ENCODE measurements at regions not wholly inside any gene's neighbourhood (a gene's known extent, or its start where the extent isn't known, plus 50 kb on each side); places are given as distances from the start of the nearest gene placed in this dataset.
"Not testable (repeated sequence)": the region's sequence is repeated elsewhere in the genome, so short reads cannot be mapped to it uniquely, and the experiment has no call there.

DNA sequence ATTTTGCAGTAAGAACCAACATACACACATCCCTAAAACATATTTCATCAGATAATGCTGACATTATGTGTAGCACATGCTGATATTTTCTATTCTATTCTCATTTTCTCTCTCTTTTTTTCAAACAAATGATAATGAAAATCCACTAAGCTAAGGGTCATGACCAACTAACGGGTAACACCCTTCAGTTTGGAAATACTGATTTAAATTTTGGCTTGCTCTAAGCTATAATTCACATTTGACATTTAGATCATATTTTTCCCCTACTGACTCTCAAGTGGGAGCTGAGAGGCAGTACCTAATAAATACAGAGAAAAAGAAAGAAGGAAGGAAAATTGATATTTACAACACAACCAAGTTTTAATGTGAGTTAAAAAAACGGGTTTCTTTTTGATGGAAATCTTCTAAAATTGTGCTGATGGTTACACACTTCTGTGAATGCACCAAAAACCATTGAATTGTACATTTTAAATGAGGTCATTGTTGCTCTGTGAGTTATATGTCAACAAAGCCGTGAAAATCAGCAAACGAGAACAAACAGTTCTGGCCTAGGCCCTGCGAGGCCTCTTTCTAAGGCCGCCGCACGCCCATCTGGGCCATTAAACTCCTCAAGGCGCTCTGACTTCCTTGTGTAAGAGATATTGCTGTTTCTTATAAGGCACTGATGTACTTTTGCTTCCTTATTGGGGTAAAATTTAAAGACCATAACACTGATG lies 124.2 kb downstream of the GALR1 start:
- no peak for DNase-seq (ENCODE audit: low spot score)

DNA sequence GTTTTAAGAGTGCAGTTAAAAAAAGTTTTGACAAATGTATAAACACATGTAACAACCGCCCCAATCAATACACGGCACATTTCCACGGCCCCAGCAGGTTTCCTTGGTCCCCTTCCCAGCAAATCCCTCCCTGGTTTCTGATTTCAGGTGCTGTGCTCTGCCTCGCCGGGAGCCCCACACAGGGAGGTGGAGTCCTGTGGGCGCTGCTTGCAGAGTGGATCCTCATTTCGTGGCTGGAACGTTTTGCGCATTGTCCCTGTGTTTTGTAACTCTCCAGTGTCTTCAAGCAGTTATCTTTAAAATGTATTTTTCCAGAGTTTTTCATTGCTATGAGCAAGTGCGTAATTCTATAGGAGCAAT lies 124.8 kb downstream of the GALR1 start:
- no peak for DNase-seq (ENCODE audit: low spot score)

DNA sequence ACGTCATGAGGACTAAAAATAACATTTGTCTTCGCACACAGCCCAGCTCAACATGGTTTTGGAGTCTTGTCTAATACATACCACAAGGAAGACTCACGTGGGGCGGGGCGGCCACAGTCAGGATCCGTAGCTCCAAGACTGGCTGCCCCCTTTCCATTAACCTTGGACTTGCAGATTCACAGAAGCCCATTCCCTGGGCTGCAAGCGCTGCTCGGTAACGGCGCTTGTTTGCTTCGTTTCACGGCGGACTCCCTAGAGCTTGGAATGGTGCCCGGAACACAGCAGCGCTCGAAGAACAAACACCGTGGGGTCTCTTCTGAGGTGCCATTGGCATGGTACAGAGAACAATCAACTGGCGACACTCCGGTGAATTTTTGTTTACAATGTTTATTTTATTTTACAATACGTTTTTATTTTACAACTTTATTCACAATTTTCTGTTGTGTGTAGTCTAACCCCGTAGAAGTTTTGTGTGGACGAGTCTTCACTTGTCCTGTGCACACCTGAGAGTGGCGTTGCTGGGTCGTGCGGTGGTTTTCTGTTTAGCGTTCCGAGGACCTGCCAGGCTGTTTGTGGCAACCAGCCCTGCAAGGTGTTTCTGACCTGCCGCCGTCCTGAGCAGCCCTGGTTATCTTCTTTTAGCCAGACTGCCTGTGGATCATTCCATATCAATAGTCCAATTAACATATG lies 126.5 kb downstream of the GALR1 start:
- DNase-seq (ENCODE audit: low spot score), result no peak

DNA sequence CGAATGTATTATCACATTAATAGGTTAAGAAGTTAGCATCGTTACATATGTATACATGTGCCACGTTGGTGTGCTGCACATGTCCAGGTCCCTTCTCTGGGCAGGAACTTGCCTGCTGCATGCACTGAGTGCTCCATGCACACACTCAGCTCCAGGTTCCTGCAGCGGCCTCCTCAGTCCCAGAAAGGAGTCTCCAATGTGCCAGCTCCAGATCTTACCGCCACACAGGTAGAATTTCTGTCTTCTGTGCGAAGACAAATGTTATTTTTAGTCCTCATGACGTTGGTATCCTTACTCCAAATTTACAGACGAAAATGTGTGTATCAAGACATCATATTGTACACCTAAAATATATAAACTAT lies 127.1 kb downstream of the GALR1 start:
- DNase-seq (ENCODE audit: low spot score), result no peak

DNA sequence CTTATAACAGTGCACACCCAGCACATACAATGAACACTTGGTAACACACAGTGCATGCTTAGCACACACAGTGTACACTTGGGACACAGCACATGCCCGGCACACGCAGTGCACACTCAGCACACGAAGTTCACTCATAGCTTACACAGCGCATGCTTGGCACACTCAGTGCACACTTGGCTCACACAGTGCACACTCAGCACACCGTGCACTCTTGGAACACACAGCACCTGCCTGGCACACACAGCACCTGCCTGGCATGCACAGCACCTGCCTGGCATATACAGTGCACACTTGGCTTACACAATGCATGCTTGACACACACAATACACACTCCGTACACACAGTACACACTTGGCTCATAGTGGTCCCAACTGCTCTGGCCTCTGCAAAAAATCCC lies 128.2 kb downstream of the GALR1 start:
- no peak for DNase-seq (ENCODE audit: low spot score)

DNA sequence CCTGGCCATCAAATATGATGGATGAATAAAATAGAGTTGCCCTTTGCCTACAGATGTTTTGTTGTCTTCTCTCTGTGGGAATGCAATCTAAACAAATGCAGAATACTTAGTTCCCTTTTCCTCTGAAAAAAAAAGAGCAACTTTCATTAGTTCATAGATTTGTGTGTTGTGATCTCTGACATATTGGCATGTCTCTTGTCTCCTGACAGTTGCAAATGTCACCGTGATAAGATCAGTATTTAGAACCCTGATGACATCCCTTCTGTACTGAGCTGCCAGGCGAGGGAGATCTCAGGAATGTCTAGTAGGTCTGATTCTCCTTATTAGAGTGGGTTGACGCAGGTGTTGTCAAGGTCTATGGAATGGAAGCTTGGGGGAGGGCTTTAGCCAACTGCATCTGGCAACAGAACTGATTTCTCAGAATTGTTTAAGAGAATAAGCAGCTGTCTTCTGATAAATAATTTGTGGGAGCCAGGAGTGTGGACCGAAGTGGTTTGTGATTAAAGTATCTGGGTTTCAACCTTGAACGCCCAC lies 130.4 kb downstream of the GALR1 start:
- DNase-seq (ENCODE audit: low spot score), result no peak

DNA sequence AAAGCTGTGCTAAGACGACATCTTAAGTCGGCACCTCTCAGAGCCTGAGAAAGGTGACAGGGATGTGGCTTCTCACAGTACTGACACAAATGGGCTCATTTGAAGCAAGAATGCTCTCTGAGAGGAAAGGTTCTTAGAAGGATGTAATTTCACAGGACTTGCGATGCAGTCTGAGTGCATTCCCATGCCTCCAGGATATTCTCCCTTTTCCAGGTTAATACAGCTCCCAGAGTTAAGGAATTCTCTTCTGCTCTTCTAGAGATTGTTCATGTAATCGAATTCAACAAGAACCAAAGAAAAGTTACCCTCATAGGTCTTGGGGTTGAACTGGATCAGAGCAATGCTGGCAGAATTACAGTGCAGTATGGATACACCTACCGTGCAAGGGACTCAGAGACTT lies 131.0 kb downstream of the GALR1 start:
- DNase-seq (ENCODE audit: low spot score), result no peak

DNA sequence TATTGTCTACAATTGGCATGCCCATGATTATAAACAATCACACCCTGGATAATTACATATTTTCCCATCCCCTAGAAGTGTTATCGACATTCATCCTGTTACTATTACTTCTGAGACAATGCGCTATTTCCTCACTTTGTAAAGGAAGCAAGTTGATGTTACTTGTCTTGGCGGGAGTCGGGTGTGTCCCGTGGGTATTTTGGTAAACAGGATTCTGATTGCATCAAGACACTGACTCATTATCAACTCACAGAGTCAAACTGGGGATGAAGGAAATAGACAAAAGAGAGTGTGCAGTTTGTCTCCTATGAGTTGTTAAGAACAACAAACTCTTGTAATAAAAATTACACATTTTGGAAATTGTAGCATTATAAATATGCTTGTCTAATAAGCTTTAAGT lies 142.7 kb downstream of the GALR1 start:
- no peak for DNase-seq (ENCODE audit: low spot score)

DNA sequence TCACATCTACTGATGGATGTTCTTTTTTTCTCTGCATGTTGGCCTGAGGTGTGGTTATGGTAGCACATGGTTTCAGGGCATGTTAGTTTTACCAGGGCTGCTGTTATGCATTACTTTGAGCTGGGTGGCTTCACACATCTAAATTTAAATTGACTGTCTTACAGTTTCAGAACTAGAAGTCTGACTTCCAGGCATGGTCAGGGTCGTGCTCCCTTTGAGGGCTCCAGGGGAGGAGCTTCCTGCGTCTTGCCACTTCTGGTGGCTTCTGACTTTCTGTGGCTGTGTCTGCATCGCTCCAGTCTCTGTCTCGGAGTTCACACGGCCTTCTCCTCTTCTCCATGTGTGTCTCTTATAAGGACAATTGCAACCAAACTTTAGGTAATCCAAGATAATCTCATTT lies 143.9 kb downstream of the GALR1 start:
- DNase-seq (ENCODE audit: low spot score), result no peak

DNA sequence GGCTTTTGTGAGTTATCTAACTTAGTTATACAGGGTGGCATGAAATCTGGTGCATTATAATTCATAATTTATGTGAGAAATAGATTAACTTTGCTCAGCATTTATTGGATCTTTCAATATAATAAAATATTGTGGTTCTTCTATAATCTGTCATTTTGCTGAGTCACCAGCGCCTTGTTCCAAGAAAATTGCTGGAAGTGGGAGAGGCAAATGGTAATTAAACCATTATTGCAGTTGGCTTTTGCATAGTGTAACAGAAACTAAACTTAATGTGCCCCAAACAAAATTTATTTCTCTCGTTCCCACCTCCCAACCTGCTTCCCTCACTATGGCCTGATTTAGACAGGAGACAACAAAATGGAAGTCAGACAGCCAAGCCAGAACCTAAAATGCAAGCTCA lies 146.3 kb downstream of the GALR1 start:
- no peak for DNase-seq (ENCODE audit: low spot score)

DNA sequence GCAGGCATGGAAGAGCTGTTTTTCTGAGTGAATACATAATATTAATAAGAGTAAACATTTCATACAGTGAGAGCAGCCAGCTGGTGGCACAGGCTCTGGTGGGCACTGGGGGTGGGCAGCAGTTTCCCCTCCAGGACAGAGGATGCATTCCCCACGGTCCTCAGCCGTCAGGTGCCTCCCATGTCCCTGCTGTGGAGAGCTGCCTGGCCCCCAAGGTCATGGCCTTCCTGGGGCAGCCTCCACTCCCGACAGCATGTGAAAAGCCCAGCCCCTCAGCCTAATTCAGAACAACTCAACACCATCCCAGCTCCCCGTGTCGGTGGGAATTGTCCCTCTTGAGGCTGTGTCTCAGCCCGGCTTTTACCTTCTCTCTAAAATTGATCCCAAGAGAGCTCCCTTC lies 147.4 kb downstream of the GALR1 start:
- no peak for DNase-seq (ENCODE audit: low spot score)

DNA sequence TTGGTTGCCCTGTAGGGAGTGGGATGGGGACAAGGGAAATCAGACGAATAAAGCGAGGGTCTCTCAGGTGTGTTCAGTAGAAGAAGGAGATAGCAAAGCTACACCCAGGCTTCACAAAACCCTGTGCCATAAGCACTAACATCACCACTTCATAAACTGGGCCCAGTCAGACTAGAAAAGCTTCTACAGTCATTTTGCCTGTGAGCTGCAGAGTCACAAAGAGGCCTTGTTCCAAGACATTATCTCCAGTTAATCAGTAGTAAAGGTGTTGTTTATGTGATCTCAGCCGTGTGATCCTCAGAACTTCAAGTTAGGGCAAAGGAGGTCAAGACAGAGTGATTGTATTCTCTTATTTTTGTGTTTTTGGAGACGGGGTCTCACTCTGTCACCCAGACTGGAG lies 148.0 kb downstream of the GALR1 start:
- DNase-seq (ENCODE audit: low spot score), result no peak

DNA sequence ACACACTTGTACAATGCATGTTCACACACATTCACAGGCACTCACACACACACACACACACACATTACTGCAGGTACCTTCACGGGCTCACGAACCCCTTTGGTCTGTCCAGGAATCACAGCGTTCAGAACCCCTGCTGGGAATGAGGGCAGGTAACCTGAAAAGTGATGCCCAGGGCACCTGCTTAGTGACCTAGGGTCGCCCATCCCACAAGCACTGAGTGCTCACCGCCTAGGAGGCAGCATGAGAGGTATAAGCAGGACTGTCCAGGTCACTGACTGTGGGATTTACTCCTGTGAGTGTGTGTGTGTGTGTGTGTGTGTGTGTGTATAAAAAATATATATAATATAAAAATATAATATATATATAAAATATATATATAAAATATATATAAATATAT lies 150.9 kb downstream of the GALR1 start:
- no peak for DNase-seq (ENCODE audit: low spot score)

DNA sequence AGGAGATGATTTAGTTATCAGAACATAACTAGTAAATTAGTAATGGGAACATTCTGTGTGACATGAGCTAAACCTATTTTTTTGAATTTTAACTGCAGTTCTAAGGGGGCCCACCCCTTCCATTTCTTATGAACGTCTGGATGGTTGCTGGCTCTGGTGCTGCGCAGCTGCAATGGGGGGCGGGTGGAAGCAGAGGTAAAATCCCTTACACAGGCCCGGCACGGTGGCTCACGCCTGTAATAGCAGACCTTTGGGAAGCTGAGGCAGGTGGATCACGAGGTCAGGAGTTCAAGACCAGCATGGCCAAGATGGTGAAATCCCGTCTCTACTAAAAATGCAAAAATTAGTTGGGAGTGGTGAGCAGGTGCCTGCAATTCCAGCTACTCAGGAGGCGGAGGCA lies 151.5 kb downstream of the GALR1 start:
- DNase-seq (ENCODE audit: low spot score), result no peak

DNA sequence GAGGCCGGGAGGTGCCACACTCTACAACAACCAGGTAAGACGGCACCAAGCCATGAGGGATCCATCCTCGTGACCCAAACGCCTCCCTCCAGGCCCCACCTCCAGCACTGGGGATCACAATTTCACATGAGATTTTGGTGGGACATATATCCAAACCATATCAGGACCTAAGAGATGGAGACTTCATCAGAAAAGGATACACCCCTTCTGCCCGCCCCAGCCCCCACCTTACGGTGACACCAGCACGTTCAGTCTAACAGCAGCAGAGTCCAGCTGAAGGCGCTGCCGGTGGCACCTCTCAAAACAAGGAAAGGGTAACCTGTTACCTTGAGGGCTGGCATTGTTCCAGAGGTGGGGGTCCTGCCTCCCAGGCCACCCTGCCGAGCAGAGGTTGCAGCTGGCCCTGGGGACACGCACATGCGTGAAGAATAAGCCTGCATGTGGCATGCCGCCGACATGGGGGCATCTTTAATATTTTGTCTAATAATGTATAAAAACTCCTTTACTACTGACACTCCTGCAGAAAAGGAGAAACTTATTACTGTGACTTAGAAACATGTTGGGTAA lies 154.4 kb downstream of the GALR1 start:
- DNase-seq (ENCODE audit: low spot score), result no peak

DNA sequence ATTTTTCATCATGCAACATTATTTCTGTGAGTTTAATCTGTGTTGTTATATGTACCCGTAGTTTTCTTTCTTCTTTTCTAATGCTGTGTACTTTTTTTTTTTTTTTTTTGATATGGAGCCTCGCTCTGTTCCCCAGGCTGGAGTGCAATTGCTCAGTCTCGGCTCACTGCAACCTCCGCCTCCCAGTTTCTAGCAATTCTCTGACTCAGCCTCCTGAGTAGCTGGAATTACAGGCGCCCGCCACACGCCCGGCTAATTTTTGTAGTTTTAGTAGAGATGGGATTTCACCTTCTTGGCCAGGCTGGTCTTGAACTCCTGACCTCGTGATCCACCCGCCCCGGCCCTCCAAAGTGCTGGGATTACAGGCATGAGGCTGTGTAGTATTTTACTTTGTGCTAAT lies 155.4 kb downstream of the GALR1 start:
- DNase-seq (ENCODE audit: low spot score), result no peak

DNA sequence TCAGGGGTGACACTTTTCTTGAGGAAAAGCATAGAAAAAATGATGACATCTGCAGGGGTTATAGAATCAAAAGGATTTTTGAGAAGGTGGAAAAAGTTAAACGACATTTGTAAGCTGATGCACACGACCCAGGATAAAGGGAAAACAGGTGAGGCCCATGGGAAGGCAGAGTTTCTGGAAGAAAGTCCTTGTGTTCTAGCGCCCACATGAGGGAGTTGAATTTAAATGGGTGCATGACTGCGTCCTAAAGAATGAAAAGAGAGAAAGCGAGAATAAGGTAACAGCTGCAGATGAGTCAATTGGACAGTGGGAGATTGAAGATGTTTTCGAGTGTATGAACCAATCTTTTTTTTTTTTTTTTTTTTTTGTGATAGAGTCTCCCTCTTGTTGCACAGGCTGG lies 158.1 kb downstream of the GALR1 start:
- DNase-seq (ENCODE audit: low spot score), result no peak

DNA sequence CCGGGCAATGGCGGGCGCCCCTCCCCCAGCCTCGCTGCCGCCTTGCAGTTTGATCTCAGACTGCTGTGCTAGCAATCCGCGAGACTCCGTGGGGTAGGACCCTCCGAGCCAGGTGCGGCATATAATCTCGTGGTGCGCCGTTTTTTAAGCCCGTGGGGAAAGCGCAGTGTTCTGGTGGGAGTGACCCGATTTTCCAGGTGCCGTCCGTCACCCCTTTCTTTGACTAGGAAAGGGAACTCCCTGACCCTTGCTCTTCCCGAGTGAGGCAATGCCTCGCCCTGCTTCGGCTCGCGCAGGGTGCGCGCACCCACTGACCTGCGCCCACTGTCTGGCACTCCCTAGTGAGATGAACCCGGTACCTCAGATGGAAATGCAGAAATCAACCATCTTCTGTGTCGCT lies 171.9 kb downstream of the GALR1 start:
- DNase-seq (ENCODE audit: low spot score), result not testable (repeated sequence)

DNA sequence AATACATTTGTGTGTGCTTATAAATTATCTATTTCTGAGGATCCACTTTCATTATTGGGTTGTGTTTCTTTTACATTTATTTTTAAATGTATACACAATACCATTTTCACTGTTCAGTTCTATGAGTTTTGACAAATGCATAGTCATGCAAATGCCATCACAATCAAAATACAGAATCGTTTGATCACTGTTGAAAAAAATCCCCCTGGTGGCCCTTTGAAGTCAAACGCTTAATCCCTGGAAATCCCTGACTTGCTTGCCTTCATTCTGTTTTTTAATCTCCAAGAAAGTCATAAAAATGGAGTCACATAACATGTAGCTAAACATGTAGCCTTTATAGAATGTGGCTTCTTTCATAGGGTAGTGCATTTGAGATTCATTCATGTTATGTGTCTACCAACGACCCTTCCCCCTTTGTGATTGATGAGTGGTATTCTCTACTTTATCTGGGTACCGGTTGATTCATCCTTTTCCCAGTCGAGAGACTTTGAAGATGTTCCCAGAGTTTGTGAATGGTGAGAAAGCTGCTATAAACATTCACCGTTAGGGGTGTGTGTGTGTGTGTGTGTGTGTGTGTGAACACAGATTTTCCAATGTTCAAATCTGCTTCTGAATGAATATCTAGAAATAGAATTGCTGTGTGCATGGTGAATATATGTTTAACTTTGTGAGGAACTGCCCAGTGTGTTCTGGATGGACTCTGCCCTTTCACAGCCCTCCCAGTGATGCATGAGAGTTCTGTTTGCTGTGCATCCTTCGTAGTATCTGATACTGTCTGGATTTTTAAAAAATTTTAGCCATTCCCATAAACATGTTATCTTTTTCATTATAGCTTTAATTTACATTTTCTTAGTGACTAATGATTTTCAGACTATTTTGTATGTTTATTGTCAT lies 173.6 kb downstream of the GALR1 start:
- no peak for DNase-seq (ENCODE audit: low spot score)

DNA sequence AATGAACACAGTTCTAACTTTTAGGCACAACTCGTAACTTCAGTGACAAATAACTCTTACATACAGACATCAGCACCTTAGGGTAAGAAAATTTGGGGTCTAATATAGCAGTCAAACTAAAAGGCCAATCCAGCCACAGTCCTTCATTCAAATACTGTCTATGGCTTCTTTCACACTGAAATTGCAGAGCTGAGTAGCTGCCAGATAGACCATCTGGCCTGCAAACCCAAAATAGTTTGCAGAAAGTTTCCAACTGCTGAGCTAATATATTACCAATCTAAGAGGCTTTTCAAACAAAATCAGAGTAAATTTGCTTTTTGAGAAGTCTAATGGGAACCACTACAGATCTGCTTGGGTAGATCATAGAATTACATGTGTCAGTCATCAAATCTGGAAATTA lies 183.4 kb downstream of the GALR1 start:
- DNase-seq (ENCODE audit: low spot score), result no peak

DNA sequence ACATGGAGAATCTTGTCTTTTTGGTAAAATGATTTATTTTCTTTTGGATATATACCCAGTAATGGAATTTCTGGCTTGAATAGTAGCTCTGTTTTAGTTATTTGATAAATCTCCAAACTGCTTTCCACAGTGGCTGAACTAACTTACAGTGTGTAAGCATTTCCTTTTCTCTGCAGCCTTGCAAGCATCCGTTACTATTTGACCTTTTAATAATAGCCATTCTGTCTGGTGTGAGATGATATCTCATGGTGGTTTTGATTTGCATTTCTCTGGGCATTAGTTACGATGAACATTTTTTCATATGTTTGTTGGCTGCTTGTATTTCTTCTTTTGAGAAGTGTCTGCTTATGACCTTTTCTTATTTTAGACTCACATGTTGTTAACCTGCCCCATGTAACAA lies 190.2 kb downstream of the GALR1 start:
- no peak for DNase-seq (ENCODE audit: low spot score)

DNA sequence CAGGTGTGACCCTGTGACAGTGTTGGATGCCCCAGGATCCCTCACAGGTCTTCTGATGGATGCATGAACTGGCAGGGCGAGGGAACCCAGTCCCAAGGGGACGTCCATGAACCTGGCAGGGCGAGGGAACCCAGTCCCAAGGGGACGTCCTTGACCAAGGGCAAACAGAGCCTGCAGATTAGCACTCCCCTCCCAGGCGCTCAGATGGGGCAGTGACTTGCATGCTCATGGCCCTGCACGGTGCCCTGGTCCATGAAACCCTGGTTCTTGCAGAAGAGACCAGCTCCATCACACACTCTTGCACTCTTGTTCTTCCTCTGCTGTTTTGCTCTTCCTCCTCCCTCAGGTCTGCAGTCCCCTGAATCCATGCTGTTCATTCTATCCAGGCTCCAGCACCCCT lies 192.7 kb downstream of the GALR1 start:
- DNase-seq (ENCODE audit: low spot score), result no peak

DNA sequence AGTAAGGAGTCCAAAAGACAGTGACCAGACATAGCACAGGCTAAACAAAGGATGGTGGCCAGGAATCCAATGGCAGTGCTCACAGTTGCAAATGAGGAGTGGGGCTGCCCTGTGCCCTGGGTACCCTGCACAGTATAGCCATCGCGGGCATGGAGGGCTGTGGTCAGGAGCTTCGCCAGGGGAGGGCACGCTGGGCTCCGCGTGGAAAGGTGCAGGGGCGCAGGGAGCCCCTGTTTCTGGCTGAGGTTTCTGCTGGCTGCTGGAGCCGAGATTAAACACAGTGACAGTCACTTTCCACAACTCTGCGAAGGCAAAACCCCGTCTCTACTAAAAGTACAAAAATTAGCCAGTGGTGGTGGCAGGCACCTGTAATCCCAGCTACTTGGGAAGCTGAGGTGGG lies 194.7 kb downstream of the GALR1 start:
- no peak for DNase-seq (ENCODE audit: low spot score)
